Transverse colon (tissue), 4 donors: ENCODE measurements at regions not wholly inside any gene's neighbourhood (a gene's known extent, or its start where the extent isn't known, plus 50 kb on each side); places are given as distances from the start of the nearest gene placed in this dataset.

Source experiments
- DNase-seq: peaks from one replicate; pipeline ENCODE4 v3.0.0-alpha.2; 2019
- H3K27ac ChIP-seq, 4 donors: fragments of 200-600 bp; sonication (generic); 2 replicates each; pipeline ENCODE4 v1.5.1; 2016 to 2018; ENCODE audit warnings: inconsistent platforms in 4 of 4
- H3K27me3 ChIP-seq: fragments of 200-600 bp; sonication (generic); 2 replicates; pipeline ENCODE4 v1.5.1; 2017; ENCODE audit warnings: inconsistent platforms
- H3K36me3 ChIP-seq, 4 donors: fragments of 200-600 bp; sonication (generic); 2 replicates each; pipeline ENCODE4 v1.5.1; 2017 to 2019; ENCODE audit warnings: inconsistent platforms in 4 of 4
- H3K4me1 ChIP-seq, 4 donors: fragments of 200-600 bp; sonication (generic); 2 replicates each; pipeline ENCODE4 v1.5.1; 2017 to 2020; ENCODE audit warnings: inconsistent platforms in 4 of 4
- H3K4me3 ChIP-seq, 4 donors: fragments of 200-600 bp; sonication (generic); 1 replicate in 1 of 4; 2 replicates in 3 of 4; pipeline versions ENCODE4 v1.5.1 to v1.6.1; 2017 to 2019; ENCODE audit warnings: inconsistent platforms in 4 of 4
- H3K9me3 ChIP-seq, 2 donors: fragments of 200-600 bp; sonication (generic); 2 replicates each; pipeline ENCODE4 v1.5.1; 2017 to 2019; ENCODE audit warnings: inconsistent platforms in 2 of 2
- CTCF ChIP-seq, 5 experiments: fragments of 200-600 bp in 3 of 5; fragments of 450-650 bp in 2 of 5; sonication (generic) in 3 of 5; IDR thresholded peaks; 1 replicate in 2 of 5; 2 replicates in 3 of 5; pipeline ENCODE4 v1.5.1; 2016 to 2017; ENCODE audit warnings: antibody characterized with exemption in 5 of 5, inconsistent platforms in 3 of 5, mild to moderate bottlenecking in 2 of 5, moderate library complexity in 1 of 5
- EP300 ChIP-seq: sonication (generic); formaldehyde crosslinking; IDR thresholded peaks from one replicate; pipeline ENCODE4 v1.6.1; 2017; ENCODE audit warnings: antibody characterized with exemption, low read depth
- POLR2A ChIP-seq: fragments of 450-650 bp; IDR thresholded peaks from one replicate; pipeline ENCODE4 v1.6.1; 2016; ENCODE audit warnings: antibody characterized with exemption, mild to moderate bottlenecking, moderate library complexity
- POLR2AphosphoS5 ChIP-seq, 3 donors: sonication (generic); formaldehyde crosslinking; IDR thresholded peaks; one replicate each; pipeline ENCODE4 v1.6.1; 2016; ENCODE audit warnings: antibody characterized with exemption in 3 of 3
- WGBS, 2 donors: methylation state at CpG; one replicate each; pipeline ENCODE4 v1.1.5; 2018; ENCODE audit warnings: low coverage in 1 of 2; 5-methylcytosine and 5-hydroxymethylcytosine counted together
- in situ Hi-C, 4 donors: fragments of 200-750 bp; cut with MboI; loops; one replicate each; pipeline versions ENCODE4 v1.15.0 to v1.15.1; 2017; ENCODE audit warnings: low sequenced_read_pairs in 3 of 4, low pct_ligation_motif_present in 1 of 4, low pct_unique_long_range_greater_than_20kb in 1 of 4
- intact Hi-C: fragments of 100-400 bp; cut with DNase I; formaldehyde crosslinking; loops from one replicate; pipeline ENCODE4 v1.15.1; 2023; ENCODE audit warnings: low total_unique reads

GRCh38 chr5:142437563-142437962 is 112.7 kb upstream of the SPRY4 start:
- TF ChIP-seq EP300 (no peak), POLR2A (no peak)
- no peak for DNase-seq
- no peak overlapping the region for H3K27ac ChIP-seq
- H3K9me3 ChIP-seq = no peaks in the 10 kb centered on the region
- H3K36me3 ChIP-seq = no peaks in the 10 kb centered on the region
- H3K4me3 ChIP-seq = no peak overlapping the region
- 80 to 81% methylated on average over 4 of the region's 4 CpGs for WGBS, 2 donors
- intact Hi-C loops = no loop called here
- H3K27me3 ChIP-seq = no peaks in the 10 kb centered on the region
- peaks cover 0 to 14% (median 4%) of the 10 kb centered on the region in 4 donors for H3K4me1 ChIP-seq
- in situ Hi-C loops = no loop called here

- 74 to 88% methylated on average over 8 to 9 of the region's 9 CpGs for WGBS, 2 donors
- no peaks in the 10 kb centered on the region for H3K36me3 ChIP-seq
Observed at GRCh38 chr5:142435410-142436115, 110.7 kb upstream of the SPRY4 start.

GRCh38 chr5:142434322-142434612 is 109.4 kb upstream of the SPRY4 start:
- Histone ChIP-seq H3K4me3 (no peak overlapping the region), H3K9me3 (no peaks in the 10 kb centered on the region), H3K36me3 (no peaks in the 10 kb centered on the region), H3K27me3 (no peaks in the 10 kb centered on the region), H3K27ac (no peak overlapping the region), H3K4me1 (peaks cover 0 to 18% (median 4%) of the 10 kb centered on the region in 4 donors)
- intact Hi-C loops (no loop called here), in situ Hi-C loops (no loop called here)
- TF ChIP-seq POLR2A = no peak
- no peak for TF ChIP-seq CTCF (IDR thresholded peaks at IDR 0.05)
- no peak for TF ChIP-seq EP300
- TF ChIP-seq POLR2AphosphoS5 (IDR thresholded peaks at IDR 0.05) = no peak
- WGBS, 2 donors = 93 to 100% methylated on average over 2 of the region's 2 CpGs
- no peak for DNase-seq

More at GRCh38 chr5:142435410-142436115, 110.7 kb upstream of the SPRY4 start:
- Histone ChIP-seq H3K4me1 (peaks cover 0 to 18% (median 4%) of the 10 kb centered on the region in 4 donors), H3K27me3 (no peaks in the 10 kb centered on the region), H3K9me3 (no peaks in the 10 kb centered on the region), H3K4me3 (no peak overlapping the region), H3K27ac (no peak overlapping the region)
- DNase-seq = no peak
- intact Hi-C loops (no loop called here), in situ Hi-C loops (no loop called here)
- TF ChIP-seq POLR2A = no peak

- TF ChIP-seq POLR2AphosphoS5 (IDR thresholded peaks at IDR 0.05) (no peak), EP300 (no peak), POLR2A (no peak), CTCF (IDR thresholded peaks at IDR 0.05) (no peak)
- Histone ChIP-seq H3K27me3 (no peaks in the 10 kb centered on the region), H3K27ac (no peak overlapping the region), H3K36me3 (no peaks in the 10 kb centered on the region), H3K9me3 (no peaks in the 10 kb centered on the region), H3K4me3 (no peak overlapping the region), H3K4me1 (peaks cover 0 to 18% (median 4%) of the 10 kb centered on the region in 4 donors)
- intact Hi-C loops (no loop called here), in situ Hi-C loops (no loop called here)
- 50 to 56% methylated on average over 6 to 8 of the region's 8 CpGs for WGBS, 2 donors
- DNase-seq = no peak
Observed at GRCh38 chr5:142433526-142434321, 108.9 kb upstream of the SPRY4 start.

- 35% methylated on average over 2 of the region's 2 CpGs; no CpG with 5 or more reads in 1 of the 2 donors for WGBS, 2 donors
- peak; percentile 25 for DNase-seq
- intact Hi-C loops = no loop called here
Observed at GRCh38 chr5:142432961-142433360, 108.1 kb upstream of the SPRY4 start.

More at GRCh38 chr5:142432961-142433360, 108.1 kb upstream of the SPRY4 start:
- Histone ChIP-seq H3K27me3 (no peaks in the 10 kb centered on the region), H3K36me3 (no peaks in the 10 kb centered on the region), H3K27ac (peak overlapping the region in 1 of 4 donors; percentile 19), H3K4me1 (peaks cover 0 to 24% (median 4%) of the 10 kb centered on the region in 4 donors), H3K4me3 (no peak overlapping the region), H3K9me3 (no peaks in the 10 kb centered on the region)
- TF ChIP-seq EP300 = no peak
- no peak for TF ChIP-seq CTCF (IDR thresholded peaks at IDR 0.05)
- TF ChIP-seq POLR2A = no peak
- TF ChIP-seq POLR2AphosphoS5 (IDR thresholded peaks at IDR 0.05) = no peak
- in situ Hi-C loops = no loop called here
